Thyroid gland (tissue), 4 donors: ENCODE measurements at regions not wholly inside any gene's neighbourhood (a gene's known extent, or its start where the extent isn't known, plus 50 kb on each side); places are given as distances from the start of the nearest gene placed in this dataset.

ENCODE experiments used
- DNase-seq, 2 donors: peaks; one replicate each; pipeline ENCODE4 v3.0.0-alpha.2; 2019
- H3K27ac ChIP-seq, 3 donors: fragments of 200-600 bp; sonication (generic); 1 replicate in 2 of 3; 2 replicates in 1 of 3; pipeline ENCODE4 v1.5.1; 2016 to 2019; ENCODE audit warnings: mild to moderate bottlenecking in 1 of 3, moderate library complexity in 1 of 3
- H3K27me3 ChIP-seq: fragments of 200-600 bp; sonication (generic); one replicate; pipeline ENCODE4 v1.5.1; 2019
- H3K36me3 ChIP-seq, 2 donors: fragments of 200-600 bp; sonication (generic); one replicate each; pipeline ENCODE4 v1.5.1; 2016 to 2019
- H3K4me1 ChIP-seq, 2 donors: fragments of 200-600 bp; sonication (generic); one replicate each; pipeline ENCODE4 v1.5.1; 2017 to 2019
- H3K4me3 ChIP-seq, 3 donors: fragments of 200-600 bp; sonication (generic); replicated peaks in 1 of 3; 1 replicate in 2 of 3; 2 replicates in 1 of 3; pipeline ENCODE4 v1.5.1; 2016; ENCODE audit warnings: mild to moderate bottlenecking in 1 of 3
- H3K9me3 ChIP-seq: fragments of 200-600 bp; sonication (generic); one replicate; pipeline ENCODE4 v1.5.1; 2017
- POLR2A ChIP-seq, 2 donors: fragments of 450-650 bp; IDR thresholded peaks; one replicate each; pipeline ENCODE4 v1.6.1; 2017; ENCODE audit warnings: antibody characterized with exemption in 2 of 2, mild to moderate bottlenecking in 2 of 2, moderate library complexity in 1 of 2
- WGBS, 2 donors: methylation state at CpG; one replicate each; pipeline ENCODE4 v1.1.5; 2017; 5-methylcytosine and 5-hydroxymethylcytosine counted together
- intact Hi-C: fragments of 100-400 bp; cut with DNase I; formaldehyde crosslinking; loops from one replicate; pipeline ENCODE4 v1.15.1; 2023
- TF ChIP-seq, protein P1 (sequence below), 6 experiments: fragments of 200-600 bp in 3 of 6; fragments of 450-650 bp in 3 of 6; sonication (generic) in 3 of 6; IDR thresholded peaks; one replicate each; pipeline ENCODE4 v1.5.1; 2016 to 2019; ENCODE audit warnings: antibody characterized with exemption in 6 of 6, mild to moderate bottlenecking in 2 of 6, inconsistent platforms in 1 of 6, moderate library complexity in 1 of 6

- intact Hi-C loops, result no loop called here
- H3K36me3 ChIP-seq, result no peaks in the 10 kb centered on the region
- H3K4me1 ChIP-seq, result no peaks in the 10 kb centered on the region
- H3K27me3 ChIP-seq, result no peaks in the 10 kb centered on the region
- TF ChIP-seq POLR2A (IDR thresholded peaks at IDR 0.05), result no peak
- TF ChIP-seq, protein P1, sequence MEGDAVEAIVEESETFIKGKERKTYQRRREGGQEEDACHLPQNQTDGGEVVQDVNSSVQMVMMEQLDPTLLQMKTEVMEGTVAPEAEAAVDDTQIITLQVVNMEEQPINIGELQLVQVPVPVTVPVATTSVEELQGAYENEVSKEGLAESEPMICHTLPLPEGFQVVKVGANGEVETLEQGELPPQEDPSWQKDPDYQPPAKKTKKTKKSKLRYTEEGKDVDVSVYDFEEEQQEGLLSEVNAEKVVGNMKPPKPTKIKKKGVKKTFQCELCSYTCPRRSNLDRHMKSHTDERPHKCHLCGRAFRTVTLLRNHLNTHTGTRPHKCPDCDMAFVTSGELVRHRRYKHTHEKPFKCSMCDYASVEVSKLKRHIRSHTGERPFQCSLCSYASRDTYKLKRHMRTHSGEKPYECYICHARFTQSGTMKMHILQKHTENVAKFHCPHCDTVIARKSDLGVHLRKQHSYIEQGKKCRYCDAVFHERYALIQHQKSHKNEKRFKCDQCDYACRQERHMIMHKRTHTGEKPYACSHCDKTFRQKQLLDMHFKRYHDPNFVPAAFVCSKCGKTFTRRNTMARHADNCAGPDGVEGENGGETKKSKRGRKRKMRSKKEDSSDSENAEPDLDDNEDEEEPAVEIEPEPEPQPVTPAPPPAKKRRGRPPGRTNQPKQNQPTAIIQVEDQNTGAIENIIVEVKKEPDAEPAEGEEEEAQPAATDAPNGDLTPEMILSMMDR (IDR thresholded peaks at IDR 0.05), result no peak
- no peak overlapping the region for H3K27ac ChIP-seq
- H3K4me3 ChIP-seq, result no peak overlapping the region
- WGBS, 2 donors, result 84 to 86% methylated on average over 28 of the region's 28 CpGs
- DNase-seq, result no peak
- H3K9me3 ChIP-seq, result no peaks in the 10 kb centered on the region
Measured at GRCh38 chr16:86919578-86920305, 341.4 kb downstream of the FOXL1 start.

GRCh38 chr16:86921289-86921688 is 342.9 kb downstream of the FOXL1 start:
- intact Hi-C loops, result no loop called here
- 95 to 96% methylated on average over 4 of the region's 4 CpGs for WGBS, 2 donors
- H3K27me3 ChIP-seq, result no peaks in the 10 kb centered on the region

DNA sequence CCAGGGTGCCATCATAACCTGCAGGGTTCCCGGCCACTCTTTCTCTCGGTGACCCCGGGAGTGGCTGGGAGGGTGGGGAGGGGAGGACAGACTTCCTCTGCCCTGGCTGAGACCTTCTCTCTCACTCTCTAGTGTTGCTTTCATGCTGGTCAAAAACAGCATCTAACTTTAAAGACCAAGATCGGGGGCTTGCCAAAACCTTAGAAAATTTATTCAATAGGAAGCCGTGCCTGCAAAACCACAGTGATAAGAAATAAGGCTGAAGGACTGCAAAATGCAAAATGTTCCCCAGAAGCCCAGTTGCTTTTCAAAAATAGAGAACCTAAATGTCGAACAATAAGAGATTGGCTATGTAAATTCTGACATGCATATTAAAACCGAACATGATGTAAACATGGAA is 344.0 kb downstream of the FOXL1 start:
- DNase-seq, result no peak
- 65 to 80% methylated on average over 7 of the region's 7 CpGs for WGBS, 2 donors
- Histone ChIP-seq H3K4me1 (no peaks in the 10 kb centered on the region), H3K27me3 (no peaks in the 10 kb centered on the region), H3K4me3 (no peak overlapping the region), H3K9me3 (no peaks in the 10 kb centered on the region), H3K36me3 (no peaks in the 10 kb centered on the region), H3K27ac (no peak overlapping the region)
- TF ChIP-seq POLR2A (IDR thresholded peaks at IDR 0.05), result no peak
- TF ChIP-seq, protein P1 (IDR thresholded peaks at IDR 0.05), result no peak
- intact Hi-C loops, result no loop called here

More at GRCh38 chr16:86921289-86921688, 342.9 kb downstream of the FOXL1 start:
- TF ChIP-seq, protein P1 (IDR thresholded peaks at IDR 0.05), result no peak
- TF ChIP-seq POLR2A (IDR thresholded peaks at IDR 0.05), result no peak
- DNase-seq, result no peak
- Histone ChIP-seq H3K4me1 (no peaks in the 10 kb centered on the region), H3K9me3 (no peaks in the 10 kb centered on the region), H3K36me3 (no peaks in the 10 kb centered on the region), H3K27ac (no peak overlapping the region), H3K4me3 (no peak overlapping the region)

DNA sequence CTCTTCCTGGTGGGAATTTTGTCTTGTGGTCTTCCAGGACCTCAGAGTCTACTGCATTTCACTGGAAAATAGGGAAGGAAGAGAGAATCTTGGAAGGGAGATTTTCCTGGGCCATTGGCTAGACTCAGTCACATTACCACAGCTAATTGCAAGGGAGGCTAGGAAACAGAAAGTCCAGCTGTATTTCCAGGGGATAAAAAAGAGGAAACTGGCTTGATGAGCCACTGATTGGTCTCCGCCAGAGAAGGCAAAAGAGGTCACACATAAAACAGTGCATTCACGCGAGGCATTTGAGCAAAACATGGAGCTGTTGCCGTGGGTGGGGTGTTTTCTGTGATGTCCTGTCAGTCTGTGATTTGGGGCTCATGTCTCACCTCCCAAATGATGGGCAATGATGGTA is 345.3 kb downstream of the FOXL1 start:
- Histone ChIP-seq H3K27ac (no peak overlapping the region), H3K9me3 (no peaks in the 10 kb centered on the region), H3K4me3 (no peak overlapping the region), H3K36me3 (no peaks in the 10 kb centered on the region), H3K4me1 (no peaks in the 10 kb centered on the region), H3K27me3 (no peaks in the 10 kb centered on the region)
- WGBS, 2 donors, result 86% methylated on average over 4 of the region's 4 CpGs
- TF ChIP-seq POLR2A (IDR thresholded peaks at IDR 0.05), result no peak
- TF ChIP-seq, protein P1 (IDR thresholded peaks at IDR 0.05), result no peak
- DNase-seq, result no peak
- intact Hi-C loops, result no loop called here

GRCh38 chr16:86924537-86924936 is 346.2 kb downstream of the FOXL1 start:
- TF ChIP-seq, protein P1 (IDR thresholded peaks at IDR 0.05), result no peak
- TF ChIP-seq POLR2A (IDR thresholded peaks at IDR 0.05), result no peak
- WGBS, 2 donors, result 84 to 88% methylated on average over 6 of the region's 6 CpGs
- H3K27me3 ChIP-seq, result no peaks in the 10 kb centered on the region
- no peak overlapping the region for H3K4me3 ChIP-seq
- DNase-seq, result no peak
- H3K4me1 ChIP-seq, result no peaks in the 10 kb centered on the region
- no peak overlapping the region for H3K27ac ChIP-seq
- H3K9me3 ChIP-seq, result no peaks in the 10 kb centered on the region
- no peaks in the 10 kb centered on the region for H3K36me3 ChIP-seq
- intact Hi-C loops, result no loop called here
